Activated naive CD4-positive, alpha-beta T cell treated with anti-CD3 and anti-CD28 coated beads, Interleukin-2, amount 50 U/mL, for 72 hours (primary cell): ENCODE measurements at regions not wholly inside any gene's neighbourhood (a gene's known extent, or its start where the extent isn't known, plus 50 kb on each side); places are given as distances from the start of the nearest gene placed in this dataset.

Experiments
- ATAC-seq, 2 donors: fragments of 150-1000 bp; cut with Tn5 transposase; 2 replicates each; pipeline ENCODE4 v1.10.0; 2021; ENCODE audit warnings: mild to moderate bottlenecking in 2 of 2, moderate library complexity in 2 of 2
- DNase-seq, 2 donors: peaks; one replicate each; pipeline ENCODE4 v3.0.0; 2021 to 2022; ENCODE audit warnings: low spot score in 2 of 2
- H3K27ac Mint-ChIP-seq, 2 donors: one replicate each; pipeline ENCODE4 v1.8.0; 2022; ENCODE audit warnings: mild to moderate bottlenecking in 2 of 2, mixed read lengths in 2 of 2
- H3K36me3 Mint-ChIP-seq, 2 donors: one replicate each; pipeline ENCODE4 v1.8.0; 2022; ENCODE audit warnings: mixed read lengths in 2 of 2
- H3K9me3 Mint-ChIP-seq, 2 donors: one replicate each; pipeline ENCODE4 v1.8.0; 2022; ENCODE audit warnings: mixed read lengths in 2 of 2

- H3K36me3 Mint-ChIP-seq, result peaks cover 0 to 4% of the 10 kb centered on the region in 2 donors
- DNase-seq, result no peak
- H3K9me3 Mint-ChIP-seq, result peaks cover 5 to 7% of the 10 kb centered on the region in 2 donors
- H3K27ac Mint-ChIP-seq, result no peak overlapping the region
- ATAC-seq, result no peak
Measured at GRCh38 chr10:108908096-108908495, 1015.2 kb downstream of the XPNPEP1 start.

GRCh38 chr10:108905821-108906220 lies 1017.5 kb downstream of the XPNPEP1 start:
- DNase-seq (no peak), ATAC-seq (no peak)
- no peak overlapping the region for H3K27ac Mint-ChIP-seq
- H3K9me3 Mint-ChIP-seq, result peaks cover 6 to 11% of the 10 kb centered on the region in 2 donors
- H3K36me3 Mint-ChIP-seq, result no peaks in the 10 kb centered on the region

- Mint-ChIP-seq H3K36me3 (no peaks in the 10 kb centered on the region), H3K9me3 (peaks cover 6 to 11% of the 10 kb centered on the region in 2 donors), H3K27ac (no peak overlapping the region)
- no peak for DNase-seq
- ATAC-seq, result no peak
Measured at GRCh38 chr10:108905171-108905570, 1018.1 kb downstream of the XPNPEP1 start.

GRCh38 chr10:108904163-108904838 lies 1019.0 kb downstream of the XPNPEP1 start:
- ATAC-seq (no peak), DNase-seq (no peak)
- Mint-ChIP-seq H3K9me3 (peaks cover 6 to 11% of the 10 kb centered on the region in 2 donors), H3K36me3 (no peaks in the 10 kb centered on the region), H3K27ac (no peak overlapping the region)

- DNase-seq (no peak), ATAC-seq (no peak)
- peaks cover 6 to 10% of the 10 kb centered on the region in 2 donors for H3K9me3 Mint-ChIP-seq
- no peaks in the 10 kb centered on the region for H3K36me3 Mint-ChIP-seq
- H3K27ac Mint-ChIP-seq, result no peak overlapping the region
Measured at GRCh38 chr10:108902619-108903285, 1020.6 kb downstream of the XPNPEP1 start.

- Mint-ChIP-seq H3K9me3 (peaks cover 6 to 8% of the 10 kb centered on the region in 2 donors), H3K27ac (no peak overlapping the region), H3K36me3 (no peaks in the 10 kb centered on the region)
- ATAC-seq (no peak), DNase-seq (no peak)
Measured at GRCh38 chr10:108901781-108902618, 1021.3 kb downstream of the XPNPEP1 start.

- Mint-ChIP-seq H3K9me3 (peaks cover 7 to 8% of the 10 kb centered on the region in 2 donors), H3K27ac (no peak overlapping the region), H3K36me3 (peaks cover 0 to 3% of the 10 kb centered on the region in 2 donors)
- DNase-seq (no peak), ATAC-seq (no peak)
Measured at GRCh38 chr10:108899670-108900069, 1023.6 kb downstream of the XPNPEP1 start.

- H3K27ac Mint-ChIP-seq, result no peak overlapping the region
- DNase-seq, result no peak
Measured at GRCh38 chr10:108894402-108895301, 1028.7 kb downstream of the XPNPEP1 start.

GRCh38 chr10:108877095-108877561 lies 1046.2 kb downstream of the XPNPEP1 start:
- Mint-ChIP-seq H3K36me3 (no peaks in the 10 kb centered on the region), H3K9me3 (peaks cover 4 to 5% of the 10 kb centered on the region in 2 donors), H3K27ac (no peak overlapping the region)
- DNase-seq, result no peak
- no peak for ATAC-seq

More at GRCh38 chr10:108894402-108895301, 1028.7 kb downstream of the XPNPEP1 start:
- ATAC-seq, result no peak
- peaks cover 0 to 9% of the 10 kb centered on the region in 2 donors for H3K36me3 Mint-ChIP-seq
- peaks cover 12 to 17% of the 10 kb centered on the region in 2 donors for H3K9me3 Mint-ChIP-seq

GRCh38 chr10:108872854-108873253 lies 1050.5 kb downstream of the XPNPEP1 start:
- Mint-ChIP-seq H3K27ac (no peak overlapping the region), H3K9me3 (peaks cover 4 to 5% of the 10 kb centered on the region in 2 donors), H3K36me3 (no peaks in the 10 kb centered on the region)
- ATAC-seq (no peak), DNase-seq (no peak)

- H3K9me3 Mint-ChIP-seq, result peaks cover 6 to 13% of the 10 kb centered on the region in 2 donors
- ATAC-seq, result no peak
- no peak overlapping the region for H3K27ac Mint-ChIP-seq
- no peaks in the 10 kb centered on the region for H3K36me3 Mint-ChIP-seq
- no peak for DNase-seq
Measured at GRCh38 chr10:108868881-108869280, 1054.4 kb downstream of the XPNPEP1 start.

- H3K36me3 Mint-ChIP-seq, result no peaks in the 10 kb centered on the region
- peaks cover 7 to 16% of the 10 kb centered on the region in 2 donors for H3K9me3 Mint-ChIP-seq
- no peak overlapping the region for H3K27ac Mint-ChIP-seq
- DNase-seq, result no peak
- ATAC-seq, result no peak
Measured at GRCh38 chr10:108862676-108863350, 1060.5 kb downstream of the XPNPEP1 start.

- peaks cover 7 to 13% of the 10 kb centered on the region in 2 donors for H3K9me3 Mint-ChIP-seq
- no peaks in the 10 kb centered on the region for H3K36me3 Mint-ChIP-seq
- H3K27ac Mint-ChIP-seq, result no peak overlapping the region
- ATAC-seq (no peak), DNase-seq (no peak)
Measured at GRCh38 chr10:108861181-108861754, 1062.0 kb downstream of the XPNPEP1 start.

GRCh38 chr10:108852211-108852610 lies 1071.1 kb downstream of the XPNPEP1 start:
- ATAC-seq, result no peak
- no peak overlapping the region for H3K27ac Mint-ChIP-seq
- H3K9me3 Mint-ChIP-seq, result no peaks in the 10 kb centered on the region
- no peak for DNase-seq
- no peaks in the 10 kb centered on the region for H3K36me3 Mint-ChIP-seq

- no peak overlapping the region for H3K27ac Mint-ChIP-seq
Measured at GRCh38 chr10:108850138-108850854, 1073.0 kb downstream of the XPNPEP1 start.

More at GRCh38 chr10:108850138-108850854, 1073.0 kb downstream of the XPNPEP1 start:
- H3K36me3 Mint-ChIP-seq, result no peaks in the 10 kb centered on the region
- H3K9me3 Mint-ChIP-seq, result peaks cover 5 to 7% of the 10 kb centered on the region in 2 donors
- ATAC-seq (no peak), DNase-seq (no peak)
